ENCODE measurements at regions not wholly inside any gene's neighbourhood (a gene's known extent, or its start where the extent isn't known, plus 50 kb on each side); places are given as distances from the start of the nearest gene placed in this dataset.

GRCh38 chr4:31929676-31930345 lies 1209.6 kb downstream of the PCDH7 start:
- TF ChIP-seq POLR2A (IDR thresholded peaks at IDR 0.05) (no peak), CTCF (IDR thresholded peaks at IDR 0.05 in 4 of 5, conservative IDR thresholded peaks at IDR 0.05 in 1 of 5) (no peak)
